HCT116 (cell line): ENCODE measurements at regions not wholly inside any gene's neighbourhood (a gene's known extent, or its start where the extent isn't known, plus 50 kb on each side); places are given as distances from the start of the nearest gene placed in this dataset.

ENCODE experiments used
- ATAC-seq: fragments of 200-7000 bp; cut with Tn5 transposase; 2 replicates; pipeline ENCODE4 v1.9.1; 2020; ENCODE audit warnings: mild to moderate bottlenecking, moderate library complexity
- BruUV-seq: library from RNA; stranded (reverse); fragments of 400-500 nt; replicated peaks from 2 replicates; lab custom pipeline; 2021; lab: Mats Ljungman, UMichigan
- CTCF ChIA-PET: fragments of 300-600 bp; sonication (Branson Sonifier 250); formaldehyde crosslinking; loops from one replicate; lab custom pipeline; 2021; ENCODE audit warnings: antibody characterized with exemption; lab: Charles Lee
- POLR2A ChIA-PET: fragments of 300-600, 350-600 bp; sonication (Branson Sonifier 250); formaldehyde crosslinking; loops from one replicate; lab custom pipeline; 2021; ENCODE audit warnings: antibody characterized with exemption; lab: Charles Lee
- RAD21 ChIA-PET, 2 experiments: fragments of 300-600 bp; sonication (Branson Sonifier 250); formaldehyde crosslinking; loops; one replicate each; lab custom pipeline; 2023; ENCODE audit warnings: low total read pairs in 2 of 2; ENCODE audit not compliant: uncharacterized antibody in 2 of 2, unreplicated experiment in 2 of 2, low non-redundant PET in 1 of 2; lab: Charles Lee
- DNase-seq: peaks from one replicate; pipeline ENCODE4 v3.0.0-alpha.2; 2010; ENCODE audit warnings: low read depth, low spot score
- H2AFZ ChIP-seq: fragments of 200-600 bp; shearing (Covaris generic), sonication (generic); 2 replicates; pipeline ENCODE4 v1.6.1; 2017; ENCODE audit warnings: low read depth, mixed run types, mixed read lengths, antibody characterized with exemption, low read length; ENCODE audit not compliant: poor library complexity, severe bottlenecking
- H3K27ac ChIP-seq: 2 replicates; pipeline ENCODE4 v1.5.1; 2012; ENCODE audit warnings: low read depth, low read length
- H3K27me3 ChIP-seq: fragments of 200-600 bp; sonication (generic); 2 replicates; pipeline ENCODE4 v1.6.1; 2016; ENCODE audit warnings: mixed run types, low read length, mixed read lengths; ENCODE audit not compliant: insufficient read depth
- H3K36me3 ChIP-seq, 2 experiments: fragments of 200-500 bp in 1 of 2; fragments of 200-600 bp in 1 of 2; sonication (Bioruptor generic) in 1 of 2; sonication (generic) in 1 of 2; 2 replicates each; pipeline versions ENCODE4 v1.5.1 to v1.6.1; 2014 to 2016; ENCODE audit warnings: low read length in 2 of 2, inconsistent platforms in 1 of 2, mixed read lengths in 1 of 2, mixed run types in 1 of 2; ENCODE audit not compliant: insufficient read depth in 2 of 2, control insufficient read depth in 1 of 2
- H3K4me1 ChIP-seq, 2 experiments: fragments of 200-600 bp in 1 of 2; sonication (generic) in 1 of 2; 2 replicates each; pipeline versions ENCODE4 v1.5.1 to v1.6.1; 2012 to 2017; ENCODE audit warnings: low read length in 2 of 2, inconsistent platforms in 1 of 2, mild to moderate bottlenecking in 1 of 2, mixed read lengths in 1 of 2, mixed run types in 1 of 2, moderate library complexity in 1 of 2; ENCODE audit not compliant: insufficient read depth in 2 of 2, control insufficient read depth in 1 of 2
- H3K4me2 ChIP-seq: fragments of 200-600 bp; sonication (generic); 2 replicates; pipeline ENCODE4 v1.6.1; 2017; ENCODE audit warnings: mixed run types, low read length, mixed read lengths
- H3K4me3 ChIP-seq, 2 experiments: fragments of 200-600 bp in 1 of 2; sonication (generic) in 1 of 2; replicated peaks in 1 of 2; 2 replicates each; pipeline ENCODE4 v1.5.1; 2011 to 2016; ENCODE audit warnings: low read length in 2 of 2, control low read depth in 1 of 2, low read depth in 1 of 2, mild to moderate bottlenecking in 1 of 2, mixed read lengths in 1 of 2, mixed run types in 1 of 2
- H3K79me2 ChIP-seq: fragments of 200-600 bp; sonication (generic); 2 replicates; pipeline ENCODE4 v1.6.1; 2017; ENCODE audit warnings: mild to moderate bottlenecking, mixed run types, low read length, moderate library complexity, mixed read lengths; ENCODE audit not compliant: insufficient read depth
- H3K9ac ChIP-seq: fragments of 200-600 bp; sonication (generic); 2 replicates; pipeline ENCODE4 v1.6.1; 2016; ENCODE audit warnings: low read length, mixed read lengths
- H3K9me2 ChIP-seq: fragments of 200-600 bp; sonication (generic), shearing (Covaris generic); 2 replicates; pipeline ENCODE4 v1.6.1; 2017; ENCODE audit warnings: mixed run types, mild to moderate bottlenecking, moderate library complexity; ENCODE audit not compliant: insufficient read depth
- H3K9me3 ChIP-seq, 2 experiments: fragments of 200-500 bp in 1 of 2; fragments of 200-600 bp in 1 of 2; sonication (Bioruptor generic) in 1 of 2; sonication (generic) in 1 of 2; 2 replicates each; pipeline ENCODE4 v1.6.1; 2014 to 2017; ENCODE audit warnings: low read length in 2 of 2, mixed read lengths in 2 of 2, inconsistent platforms in 1 of 2, low read depth in 1 of 2, mild to moderate bottlenecking in 1 of 2, mixed run types in 1 of 2, moderate library complexity in 1 of 2; ENCODE audit not compliant: control insufficient read depth in 1 of 2, insufficient read depth in 1 of 2
- H4K20me1 ChIP-seq: fragments of 200-600 bp; sonication (generic), shearing (Covaris generic); 2 replicates; pipeline ENCODE4 v1.6.1; 2017; ENCODE audit warnings: mixed run types, mild to moderate bottlenecking, moderate library complexity; ENCODE audit not compliant: insufficient read depth
- ATF3 ChIP-seq: IDR thresholded peaks from 2 replicates; pipeline ENCODE4 v1.6.1; 2012
- CBX3 ChIP-seq: IDR thresholded peaks from 2 replicates; pipeline ENCODE4 v1.6.1; 2012; ENCODE audit warnings: low read depth
- CEBPB ChIP-seq: IDR thresholded peaks from 2 replicates; pipeline ENCODE4 v1.6.1; 2012; ENCODE audit warnings: low read depth
- EZH2 ChIP-seq: fragments of 200-600 bp; sonication (generic); IDR thresholded peaks from 2 replicates; pipeline ENCODE4 v1.6.1; 2017; ENCODE audit warnings: antibody characterized with exemption, mixed run types
- EZH2phosphoT487 ChIP-seq: fragments of 200-600 bp; IDR thresholded peaks from 2 replicates; pipeline ENCODE4 v1.6.1; 2018; ENCODE audit warnings: antibody characterized with exemption, borderline replicate concordance
- MAX ChIP-seq: IDR thresholded peaks from 2 replicates; pipeline ENCODE4 v1.6.1; 2012
- POLR2A ChIP-seq: IDR thresholded peaks from 2 replicates; pipeline ENCODE4 v1.7.0; 2011; ENCODE audit warnings: borderline replicate concordance; ENCODE audit not compliant: insufficient read depth, insufficient read length; ENCODE audit errors: extremely low read depth
- RAD21 ChIP-seq: IDR thresholded peaks from 2 replicates; pipeline ENCODE4 v1.6.1; 2012; ENCODE audit warnings: low read depth, mild to moderate bottlenecking
- REST ChIP-seq: IDR thresholded peaks from 2 replicates; pipeline ENCODE4 v1.6.1; 2012; ENCODE audit warnings: low read depth
- SRF ChIP-seq: IDR thresholded peaks from 2 replicates; pipeline ENCODE4 v1.6.1; 2012; ENCODE audit warnings: low read depth
- TCF7L2 ChIP-seq: IDR thresholded peaks from 2 replicates; pipeline ENCODE4 v1.7.0; 2011; ENCODE audit warnings: borderline replicate concordance, inconsistent platforms; ENCODE audit not compliant: insufficient read depth, insufficient read length; ENCODE audit errors: extremely low read depth
- YY1 ChIP-seq: IDR thresholded peaks from 2 replicates; pipeline ENCODE4 v1.6.1; 2011; ENCODE audit warnings: low read length, low read depth, moderate library complexity, mild to moderate bottlenecking; ENCODE audit not compliant: insufficient replicate concordance; ENCODE audit errors: extremely low read depth
- ZNF274 ChIP-seq: fragments of 200-500 bp; sonication (Bioruptor generic); IDR thresholded peaks from 2 replicates; pipeline ENCODE4 v1.6.1; 2014; ENCODE audit warnings: mild to moderate bottlenecking, low read depth, low read length, inconsistent platforms
- intact Hi-C: fragments of 100-400 bp; cut with micrococcal nuclease; formaldehyde crosslinking; loops from 2 replicates; pipeline ENCODE4 v1.10.0; 2022

- intact Hi-C loops, result no loop called here
- no peaks in the 10 kb centered on the region for H3K36me3 ChIP-seq
- CTCF ChIA-PET, result no interaction called here
- H3K9ac ChIP-seq, result no peak overlapping the region
- no peak for DNase-seq
- H3K27ac ChIP-seq, result no peak overlapping the region
- no TSS peak for BruUV-seq
- H3K79me2 ChIP-seq, result no peaks in the 10 kb centered on the region
- H3K4me1 ChIP-seq, result no peaks in the 10 kb centered on the region
- POLR2A ChIA-PET, result no interaction called here
- RAD21 ChIA-PET, result no interaction called here
- H3K4me3 ChIP-seq, result no peak overlapping the region
- no peaks in the 10 kb centered on the region for H3K27me3 ChIP-seq
- TF ChIP-seq RAD21 (no peak), ZNF274 (no peak), SRF (no peak), TCF7L2 (no peak), REST (no peak), EZH2phosphoT487 (no peak), YY1 (no peak), MAX (no peak), ATF3 (no peak), CBX3 (no peak), CEBPB (no peak), POLR2A (no peak), EZH2 (no peak)
- ATAC-seq, result no peak
- H4K20me1 ChIP-seq, result no peaks in the 10 kb centered on the region
- H3K9me3 ChIP-seq, result no peaks in the 10 kb centered on the region
- H2AFZ ChIP-seq, result no peak overlapping the region
- 0 out of 2 replicates have a peak, but pooled peaks cover 4% of the 10 kb centered on the region for H3K9me2 ChIP-seq
- no peak overlapping the region for H3K4me2 ChIP-seq
Measured at GRCh38 chr17:71052971-71053370, 883.6 kb downstream of the KCNJ2 start.
